Cardiac muscle cell (in vitro differentiated cells and primary cell): ENCODE measurements at regions not wholly inside any gene's neighbourhood (a gene's known extent, or its start where the extent isn't known, plus 50 kb on each side); places are given as distances from the start of the nearest gene placed in this dataset.
"Not testable (repeated sequence)": the region's sequence is repeated elsewhere in the genome, so short reads cannot be mapped to it uniquely, and the experiment has no call there.

Source experiments
- DNase-seq, 2 donors: peaks; one replicate each; pipeline versions ENCODE4 v3.0.0 to v3.0.0-alpha.2; 2010 to 2017; ENCODE audit warnings: low read depth in 1 of 2, low spot score in 1 of 2
- H3K27ac ChIP-seq: fragments of 200-600 bp; sonication (generic); 2 replicates; pipeline ENCODE4 v1.5.1; 2016
- H3K27me3 ChIP-seq: fragments of 200-600 bp; sonication (generic); 2 replicates; pipeline ENCODE4 v1.6.0; 2016; ENCODE audit warnings: control low read depth
- H3K36me3 ChIP-seq: fragments of 200-600 bp; sonication (generic); 2 replicates; pipeline ENCODE4 v1.5.1; 2016; ENCODE audit warnings: control low read depth
- H3K4me1 ChIP-seq: fragments of 200-600 bp; sonication (generic); 2 replicates; pipeline ENCODE4 v1.8.1; 2017; ENCODE audit warnings: low read depth, mild to moderate bottlenecking, mixed run types
- H3K4me3 ChIP-seq: fragments of 200-600 bp; sonication (generic); 2 replicates; pipeline ENCODE4 v1.5.1; 2016; ENCODE audit warnings: mild to moderate bottlenecking
- H3K9me3 ChIP-seq: fragments of 200-600 bp; sonication (generic); 2 replicates; pipeline ENCODE4 v1.5.1; 2017; ENCODE audit warnings: low read depth, mild to moderate bottlenecking, control low read depth
- TF ChIP-seq, protein P1 (sequence below): IDR thresholded peaks from 2 replicates; pipeline ENCODE4 v1.5.1; 2012; ENCODE audit warnings: low read depth, mild to moderate bottlenecking, low read length

GRCh38 chr5:2153802-2154201 lies 271.1 kb upstream of the IRX4 start:
- TF ChIP-seq, protein P1, sequence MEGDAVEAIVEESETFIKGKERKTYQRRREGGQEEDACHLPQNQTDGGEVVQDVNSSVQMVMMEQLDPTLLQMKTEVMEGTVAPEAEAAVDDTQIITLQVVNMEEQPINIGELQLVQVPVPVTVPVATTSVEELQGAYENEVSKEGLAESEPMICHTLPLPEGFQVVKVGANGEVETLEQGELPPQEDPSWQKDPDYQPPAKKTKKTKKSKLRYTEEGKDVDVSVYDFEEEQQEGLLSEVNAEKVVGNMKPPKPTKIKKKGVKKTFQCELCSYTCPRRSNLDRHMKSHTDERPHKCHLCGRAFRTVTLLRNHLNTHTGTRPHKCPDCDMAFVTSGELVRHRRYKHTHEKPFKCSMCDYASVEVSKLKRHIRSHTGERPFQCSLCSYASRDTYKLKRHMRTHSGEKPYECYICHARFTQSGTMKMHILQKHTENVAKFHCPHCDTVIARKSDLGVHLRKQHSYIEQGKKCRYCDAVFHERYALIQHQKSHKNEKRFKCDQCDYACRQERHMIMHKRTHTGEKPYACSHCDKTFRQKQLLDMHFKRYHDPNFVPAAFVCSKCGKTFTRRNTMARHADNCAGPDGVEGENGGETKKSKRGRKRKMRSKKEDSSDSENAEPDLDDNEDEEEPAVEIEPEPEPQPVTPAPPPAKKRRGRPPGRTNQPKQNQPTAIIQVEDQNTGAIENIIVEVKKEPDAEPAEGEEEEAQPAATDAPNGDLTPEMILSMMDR: no peak
- no peak overlapping the region for H3K27ac ChIP-seq
- no peaks in the 10 kb centered on the region for H3K36me3 ChIP-seq
- H3K9me3 ChIP-seq: no peaks in the 10 kb centered on the region
- H3K4me3 ChIP-seq: no peak overlapping the region
- H3K27me3 ChIP-seq: no peaks in the 10 kb centered on the region
- DNase-seq: no peak
- H3K4me1 ChIP-seq: no peaks in the 10 kb centered on the region

GRCh38 chr5:2153350-2153749 lies 270.6 kb upstream of the IRX4 start:
- DNase-seq: no peak
- TF ChIP-seq, protein P1: no peak

DNA sequence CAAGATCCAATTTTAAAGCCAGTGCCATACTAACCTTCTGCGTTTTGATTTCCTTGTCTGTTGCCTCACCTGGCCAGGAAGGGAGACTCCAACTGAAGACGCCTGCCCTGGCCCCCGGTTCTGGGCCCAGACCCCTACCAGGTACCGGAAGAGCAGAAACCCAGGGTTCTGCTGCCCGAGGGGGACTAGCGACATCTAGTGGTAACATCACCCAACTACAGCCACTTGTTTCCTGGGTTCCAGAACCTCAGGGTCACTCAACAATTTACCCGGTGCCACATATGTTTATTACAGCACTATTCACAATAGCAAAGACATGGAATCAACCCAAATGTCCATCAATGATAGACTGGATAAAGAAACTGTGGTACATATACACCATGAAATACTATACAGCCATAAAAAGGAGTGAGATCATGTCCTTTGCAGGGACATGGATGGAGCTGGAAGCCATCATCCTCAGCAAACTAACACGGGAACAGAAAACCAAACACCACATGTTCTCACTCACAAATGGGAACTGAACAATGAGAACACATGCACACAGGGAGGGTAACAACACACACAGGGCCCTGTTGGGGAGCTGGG lies 268.7 kb upstream of the IRX4 start:
- H3K4me1 ChIP-seq, H3K4me3 ChIP-seq, H3K9me3 ChIP-seq, H3K27ac ChIP-seq, H3K27me3 ChIP-seq, H3K36me3 ChIP-seq: not testable (repeated sequence)
- TF ChIP-seq, protein P1: peak; percentile 47
- peak in 1 of 2 donors; percentile 36 for DNase-seq

More at GRCh38 chr5:2153350-2153749, 270.6 kb upstream of the IRX4 start:
- H3K4me1 ChIP-seq: no peaks in the 10 kb centered on the region
- H3K27me3 ChIP-seq: no peaks in the 10 kb centered on the region
- no peaks in the 10 kb centered on the region for H3K36me3 ChIP-seq
- no peak overlapping the region for H3K4me3 ChIP-seq
- no peaks in the 10 kb centered on the region for H3K9me3 ChIP-seq
- no peak overlapping the region for H3K27ac ChIP-seq

GRCh38 chr5:2149195-2149539 lies 266.4 kb upstream of the IRX4 start:
- H3K36me3 ChIP-seq: no peaks in the 10 kb centered on the region
- H3K4me1 ChIP-seq: no peaks in the 10 kb centered on the region
- DNase-seq: peak in 1 of 2 donors; percentile 31
- no peaks in the 10 kb centered on the region for H3K27me3 ChIP-seq
- no peaks in the 10 kb centered on the region for H3K9me3 ChIP-seq
- TF ChIP-seq, protein P1: no peak
- no peak overlapping the region for H3K27ac ChIP-seq
- H3K4me3 ChIP-seq: no peak overlapping the region

GRCh38 chr5:2148312-2149194 lies 265.8 kb upstream of the IRX4 start:
- TF ChIP-seq, protein P1: no peak
- no peak for DNase-seq

More at GRCh38 chr5:2148312-2149194, 265.8 kb upstream of the IRX4 start:
- H3K36me3 ChIP-seq: no peaks in the 10 kb centered on the region
- H3K4me3 ChIP-seq: no peak overlapping the region
- no peaks in the 10 kb centered on the region for H3K4me1 ChIP-seq
- no peaks in the 10 kb centered on the region for H3K9me3 ChIP-seq
- H3K27ac ChIP-seq: no peak overlapping the region
- H3K27me3 ChIP-seq: no peaks in the 10 kb centered on the region
